NOMO-1 treated with dmso at 0.1 percent for 144 hours (cell line): ENCODE measurements at regions not wholly inside any gene's neighbourhood (a gene's known extent, or its start where the extent isn't known, plus 50 kb on each side); places are given as distances from the start of the nearest gene placed in this dataset.
A peak's percentile ranks its signal among the peaks of the same experiment; 100 is the strongest.
"Not testable (repeated sequence)": the region's sequence is repeated elsewhere in the genome, so short reads cannot be mapped to it uniquely, and the experiment has no call there.

Experiments used
- DNase-seq: peaks from one replicate; lab custom pipeline; 2025; ENCODE audit not compliant: unreplicated experiment; lab: John Stamatoyannopoulos, UW

DNA sequence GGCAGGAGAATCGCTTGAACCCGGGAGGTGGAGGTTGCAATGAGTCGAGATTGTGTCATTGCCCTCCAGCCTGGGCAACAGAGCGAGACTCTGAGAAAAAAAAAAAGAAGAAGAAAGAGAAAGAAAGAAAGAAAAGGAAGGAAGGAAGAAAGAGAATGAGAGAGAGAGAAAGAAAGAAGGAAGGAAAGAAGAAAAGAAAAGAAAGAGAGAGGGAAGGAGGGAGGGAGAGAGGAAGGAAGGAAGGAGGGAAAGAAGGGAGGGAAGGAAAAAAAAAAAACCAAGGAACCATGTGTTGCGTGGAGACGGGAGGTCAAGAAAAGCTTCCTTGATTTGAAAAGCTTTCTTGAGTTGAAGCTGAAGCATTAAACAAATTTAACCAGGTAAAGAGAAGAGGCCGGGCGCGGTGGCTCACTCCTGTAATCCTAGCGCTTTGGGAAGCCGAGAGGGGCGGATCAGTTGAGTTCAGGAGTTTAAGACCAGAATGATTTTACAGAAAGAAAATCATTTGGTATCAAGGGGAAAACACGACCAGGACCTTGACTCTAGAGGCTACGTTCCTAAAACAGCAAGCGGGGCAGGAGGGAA is 90.5 kb upstream of the PRSS16 start:
- DNase-seq, result no peak

DNA sequence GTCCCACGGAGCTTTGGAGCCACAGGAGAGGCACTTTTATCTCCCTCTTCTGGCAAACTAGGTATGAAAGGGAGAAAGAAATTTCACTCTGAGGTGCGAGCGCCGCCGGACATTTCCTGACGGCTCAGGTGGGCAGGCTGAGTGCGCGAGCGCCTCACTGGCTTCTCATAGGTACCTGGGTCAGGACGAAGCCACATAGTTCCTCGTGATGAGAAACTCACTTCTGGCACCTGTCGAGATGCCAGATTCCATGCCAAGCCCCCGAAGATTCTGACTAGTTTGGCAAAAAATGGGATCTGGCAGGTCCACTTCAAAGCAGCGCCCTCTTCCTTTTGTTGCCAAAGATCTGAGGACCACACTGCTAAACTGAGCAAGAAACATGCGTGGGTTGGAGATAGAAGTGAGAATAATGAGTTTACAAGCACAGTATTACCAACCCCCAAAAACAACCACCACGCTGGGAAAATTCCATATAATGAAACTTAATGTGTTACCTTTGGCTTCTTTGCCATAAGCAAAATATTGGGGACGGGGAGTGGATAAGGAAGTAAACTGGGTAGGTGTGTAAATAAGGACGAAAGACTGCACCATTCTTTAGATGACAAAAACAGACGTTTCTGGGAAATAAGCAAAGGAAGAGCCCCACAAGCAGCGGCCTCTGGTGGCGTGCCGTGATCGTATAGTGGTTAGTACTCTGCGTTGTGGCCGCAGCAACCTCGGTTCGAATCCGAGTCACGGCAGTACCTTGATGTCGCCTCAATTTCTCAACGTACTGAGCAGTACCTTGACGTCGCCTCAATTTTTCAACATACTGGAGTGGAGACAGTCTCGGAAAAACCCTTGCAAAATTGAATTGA is 89.8 kb upstream of the PRSS16 start:
- DNase-seq, result peak; percentile 75

DNA sequence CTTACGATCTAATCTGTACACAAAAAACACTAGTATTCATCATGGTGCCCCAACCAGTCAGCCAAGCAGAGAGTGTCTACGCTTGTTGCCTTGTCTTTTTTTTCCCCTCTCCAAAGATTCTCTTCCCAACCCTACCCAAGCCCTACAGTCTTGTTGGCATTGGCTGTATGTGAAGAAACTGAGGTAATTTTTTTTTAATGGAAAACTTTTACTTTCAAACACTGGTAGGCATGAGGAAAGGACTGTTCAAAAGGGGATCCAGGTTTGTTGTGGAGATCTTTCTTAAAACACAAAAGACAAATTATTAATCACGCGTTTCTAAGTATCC is 89.2 kb upstream of the PRSS16 start:
- no peak for DNase-seq

DNA sequence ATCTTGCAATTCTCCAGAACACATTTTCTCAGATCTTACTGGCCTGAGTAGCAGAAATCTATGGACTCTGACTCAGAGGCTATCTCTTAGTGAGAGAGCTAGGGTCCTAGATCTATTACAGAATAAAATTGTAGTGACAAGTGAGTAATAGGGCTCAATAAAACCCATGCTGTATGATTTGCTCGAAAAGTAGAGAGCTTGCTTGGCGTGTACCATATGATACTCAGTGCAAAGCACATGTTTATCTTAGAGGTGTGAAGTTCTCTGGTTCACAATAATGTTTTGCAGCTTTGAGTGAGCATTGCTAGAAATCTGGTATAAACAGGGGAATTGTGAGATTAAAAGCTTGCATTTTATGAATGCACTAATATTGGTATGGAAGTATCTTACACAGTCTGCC is 87.8 kb upstream of the PRSS16 start:
- DNase-seq, result no peak

DNA sequence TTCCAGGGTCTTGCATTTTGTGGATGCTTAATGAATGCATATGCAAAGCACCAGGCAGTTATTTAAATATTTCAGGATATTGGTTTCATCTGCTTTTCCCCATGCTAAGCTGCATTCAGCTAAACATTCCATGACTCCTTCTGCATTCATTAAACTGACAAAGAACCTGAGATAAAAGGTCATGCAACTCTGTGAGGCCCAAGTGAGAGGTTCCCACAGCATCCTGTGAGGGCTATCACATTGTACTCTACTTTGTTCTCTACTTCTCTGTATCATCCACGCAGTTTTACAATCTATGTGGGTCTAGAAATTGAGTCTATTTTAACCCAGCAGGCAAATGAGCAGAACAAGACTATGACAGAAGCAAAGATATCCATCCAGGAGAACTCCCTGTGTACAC is 86.4 kb upstream of the PRSS16 start:
- DNase-seq, result no peak

DNA sequence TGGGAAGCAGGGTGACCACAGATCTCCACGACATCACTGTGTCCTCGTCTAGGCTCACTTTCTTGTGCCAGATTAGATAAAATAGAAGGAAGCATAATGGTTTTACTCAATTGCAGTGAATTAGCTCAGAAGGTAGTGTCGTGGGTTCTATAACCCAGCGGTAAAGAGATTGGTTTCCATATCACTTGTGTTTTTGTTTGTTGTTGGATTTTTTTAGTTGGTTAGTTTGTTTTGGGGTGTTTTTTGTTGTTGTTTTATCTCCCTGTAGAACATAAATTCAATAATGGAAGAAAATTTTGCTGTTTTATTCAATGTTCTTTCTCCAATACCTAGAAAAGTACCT is 85.9 kb upstream of the PRSS16 start:
- DNase-seq, result no peak

DNA sequence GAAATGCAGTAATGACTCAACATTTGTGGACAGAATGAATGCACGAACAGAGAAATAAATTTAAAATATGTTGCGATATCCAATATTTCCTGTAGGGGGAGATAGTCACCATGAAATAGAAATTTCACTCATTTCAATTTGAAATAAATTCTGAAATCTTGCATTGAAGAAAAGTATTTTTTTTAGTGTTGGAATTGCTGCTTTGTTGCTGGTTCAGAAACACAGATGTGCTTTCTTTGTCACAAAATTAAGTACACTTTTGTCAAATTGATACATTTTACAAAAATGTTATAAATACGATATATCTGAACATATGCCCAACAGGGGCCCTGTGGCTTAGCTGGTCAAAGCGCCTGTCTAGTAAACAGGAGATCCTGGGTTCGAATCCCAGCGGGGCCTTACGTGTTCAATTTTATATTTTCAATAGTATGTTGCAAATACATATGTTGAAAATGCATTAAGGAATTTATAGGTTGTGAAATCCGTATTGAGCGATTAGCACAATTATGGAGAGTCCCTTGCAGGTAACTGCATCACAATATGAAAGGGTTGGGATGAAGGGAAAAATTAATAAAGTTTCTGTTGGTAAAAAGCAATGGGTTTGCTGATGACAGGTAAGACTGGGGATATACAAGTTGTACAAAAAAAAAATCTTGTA is 85.4 kb upstream of the PRSS16 start:
- no peak for DNase-seq

DNA sequence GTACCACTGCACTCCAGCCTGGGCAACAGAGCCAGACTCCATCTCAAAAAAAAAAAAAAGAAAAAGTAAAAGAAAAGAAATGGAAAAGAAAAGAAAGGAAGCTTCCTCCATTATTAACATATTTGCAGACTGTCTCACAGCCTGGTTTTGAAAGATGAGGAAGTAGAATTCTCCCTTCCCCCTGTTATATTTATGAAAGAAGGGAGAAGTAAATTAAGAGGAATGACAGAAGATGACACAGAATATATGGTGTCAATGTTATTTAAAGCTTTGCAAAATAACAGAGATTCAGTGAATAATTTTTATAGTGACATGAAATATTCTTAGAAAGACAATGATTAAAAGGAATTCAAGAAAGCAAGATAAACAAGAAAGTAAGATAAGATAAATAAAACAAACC is 83.7 kb upstream of the PRSS16 start:
- DNase-seq, result peak; percentile 22

DNA sequence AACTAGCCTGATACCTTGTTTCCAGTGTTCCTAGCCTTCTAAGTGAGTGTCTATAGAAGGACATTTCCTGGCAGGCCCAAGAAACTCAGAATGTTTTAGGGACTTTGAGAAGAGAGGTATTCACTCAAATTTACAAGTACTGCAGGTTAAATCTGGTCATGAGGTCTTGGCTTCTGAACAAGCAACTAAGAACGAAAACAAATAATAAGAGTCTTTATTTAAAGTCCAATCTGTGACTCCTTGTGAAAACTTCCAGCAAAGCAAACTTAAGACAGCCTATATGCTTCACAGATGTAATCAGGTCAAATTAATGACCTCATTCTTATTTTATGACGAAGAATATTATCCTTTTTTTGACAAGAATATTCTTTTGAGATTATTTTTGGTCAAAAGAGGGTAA is 79.4 kb upstream of the PRSS16 start:
- no peak for DNase-seq

DNA sequence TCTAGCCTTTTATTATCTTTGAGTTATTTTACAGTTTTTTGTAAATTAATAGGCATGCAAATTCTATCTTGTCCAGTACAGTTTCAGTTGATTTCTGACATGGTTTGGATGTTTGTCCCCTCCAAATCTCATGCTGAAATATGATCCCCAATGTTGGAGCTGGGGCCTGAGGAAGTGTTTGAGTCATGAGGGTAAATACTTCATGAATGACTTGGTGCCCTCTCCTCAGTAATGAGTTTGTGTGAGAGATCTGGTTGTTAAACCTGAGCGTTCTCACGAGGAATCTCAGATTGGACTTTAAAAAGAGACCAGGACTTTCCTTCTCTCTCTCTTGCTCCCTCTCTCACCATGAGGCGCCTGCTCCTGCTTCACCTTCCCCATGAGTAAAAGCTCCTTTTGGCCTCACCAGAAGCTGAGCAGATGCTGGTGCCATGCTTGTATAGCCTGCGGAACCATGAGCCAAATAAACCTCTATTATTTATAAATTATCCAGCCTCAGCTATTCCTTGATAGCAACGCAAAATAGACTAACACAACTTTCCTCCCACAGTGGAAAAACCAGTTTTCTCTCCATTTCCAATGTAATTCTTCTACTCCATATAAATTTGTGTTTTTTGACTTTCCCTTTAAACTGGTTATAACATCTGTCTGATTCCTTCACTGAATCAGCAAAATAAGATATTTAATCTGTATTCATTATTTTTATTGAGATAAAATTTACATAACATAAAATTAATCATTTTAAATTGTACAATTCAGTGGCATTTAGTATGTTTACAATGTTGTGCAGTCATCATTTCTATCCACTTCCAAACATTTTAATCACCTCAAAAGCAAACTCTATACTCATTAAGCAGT is 78.7 kb upstream of the PRSS16 start:
- DNase-seq, result no peak

DNA sequence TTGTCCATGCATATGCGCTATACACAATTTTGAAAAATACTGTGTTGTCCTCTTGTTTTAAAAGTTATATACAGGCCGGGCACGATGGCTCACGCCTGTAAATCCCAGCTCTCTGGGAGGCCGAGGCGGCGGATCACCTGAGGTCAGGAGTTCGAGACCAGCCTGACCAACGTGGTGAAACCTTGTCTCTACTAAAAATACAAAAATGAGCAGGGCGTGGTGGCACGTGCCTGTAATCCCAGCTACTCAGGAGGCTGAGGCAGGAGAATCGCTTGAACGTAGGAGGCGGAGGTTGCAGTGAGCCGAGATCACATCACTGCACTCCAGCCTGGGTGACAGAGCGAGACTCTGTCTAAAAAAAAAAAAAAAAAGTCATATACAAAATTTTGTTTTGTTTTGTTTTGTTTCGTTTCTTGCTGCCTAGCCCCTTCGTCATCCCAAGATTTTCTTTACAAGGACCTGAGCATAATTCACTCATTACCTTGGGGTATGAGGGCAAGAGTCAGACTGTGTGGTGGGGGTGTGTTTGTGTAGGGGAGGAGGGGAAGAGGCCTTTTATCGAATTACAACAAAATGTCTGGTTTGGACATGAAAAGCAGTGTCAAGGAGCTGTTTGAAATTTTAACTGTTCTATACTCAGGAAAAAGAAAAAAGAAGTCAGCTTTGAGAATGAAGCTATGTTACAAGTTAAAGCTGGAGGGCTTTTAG is 74.8 kb upstream of the PRSS16 start:
- not testable (repeated sequence) for DNase-seq

DNA sequence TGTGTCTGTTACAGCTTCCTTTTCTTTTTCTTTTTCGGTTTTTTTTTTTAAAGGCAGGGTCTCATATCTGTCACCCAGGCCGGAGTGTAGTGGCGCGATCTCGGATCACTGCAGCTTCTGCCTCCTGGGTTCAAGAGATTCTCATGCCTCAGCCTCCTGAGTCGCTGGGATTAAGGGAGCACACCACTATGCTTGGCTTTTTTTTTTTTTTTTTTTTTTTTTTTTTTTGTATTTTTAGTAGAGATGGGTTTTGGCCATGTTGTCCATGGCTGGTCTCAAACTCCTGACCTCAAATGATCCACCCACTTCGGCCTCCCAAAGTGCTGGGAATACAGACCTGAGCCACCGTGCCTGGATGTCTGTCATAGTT is 74.3 kb upstream of the PRSS16 start:
- DNase-seq, result not testable (repeated sequence)

DNA sequence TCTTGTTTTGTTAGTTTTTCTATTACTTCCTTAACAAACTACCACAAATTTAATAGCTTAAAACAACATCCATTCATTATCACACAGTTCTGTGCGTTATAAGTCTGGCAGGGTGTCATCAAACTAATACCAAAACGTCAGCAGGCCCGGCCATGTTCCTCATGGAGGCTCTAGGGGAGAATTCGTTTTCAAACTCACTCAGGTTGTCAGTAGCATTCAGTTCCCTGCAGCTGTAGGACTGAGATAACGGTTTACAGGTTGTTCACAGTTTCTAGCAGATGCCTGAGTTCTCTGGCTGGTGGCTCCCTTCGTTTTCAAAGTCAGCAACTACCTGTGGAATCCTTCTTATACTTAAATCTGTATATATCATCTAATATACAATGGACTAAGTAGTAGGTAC is 72.5 kb upstream of the PRSS16 start:
- DNase-seq, result no peak

DNA sequence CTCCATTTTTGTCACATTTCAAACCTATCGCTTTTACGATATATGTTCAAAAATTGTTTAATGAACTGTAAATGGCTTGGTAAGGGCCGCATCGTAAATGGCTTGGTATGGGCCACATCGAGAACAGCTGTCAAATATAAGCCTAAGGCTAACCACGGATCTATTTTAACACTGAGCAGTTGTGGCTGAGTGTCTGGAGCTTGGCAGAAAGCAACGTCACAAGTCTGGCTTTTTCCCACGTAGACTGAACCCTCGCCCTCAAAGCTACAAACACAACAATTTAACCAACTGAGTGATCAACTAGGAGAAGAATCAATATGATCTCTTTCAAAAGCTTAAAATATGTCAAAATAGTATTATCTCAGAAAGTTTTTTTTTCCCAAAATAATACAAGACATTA is 71.4 kb upstream of the PRSS16 start:
- DNase-seq, result no peak

DNA sequence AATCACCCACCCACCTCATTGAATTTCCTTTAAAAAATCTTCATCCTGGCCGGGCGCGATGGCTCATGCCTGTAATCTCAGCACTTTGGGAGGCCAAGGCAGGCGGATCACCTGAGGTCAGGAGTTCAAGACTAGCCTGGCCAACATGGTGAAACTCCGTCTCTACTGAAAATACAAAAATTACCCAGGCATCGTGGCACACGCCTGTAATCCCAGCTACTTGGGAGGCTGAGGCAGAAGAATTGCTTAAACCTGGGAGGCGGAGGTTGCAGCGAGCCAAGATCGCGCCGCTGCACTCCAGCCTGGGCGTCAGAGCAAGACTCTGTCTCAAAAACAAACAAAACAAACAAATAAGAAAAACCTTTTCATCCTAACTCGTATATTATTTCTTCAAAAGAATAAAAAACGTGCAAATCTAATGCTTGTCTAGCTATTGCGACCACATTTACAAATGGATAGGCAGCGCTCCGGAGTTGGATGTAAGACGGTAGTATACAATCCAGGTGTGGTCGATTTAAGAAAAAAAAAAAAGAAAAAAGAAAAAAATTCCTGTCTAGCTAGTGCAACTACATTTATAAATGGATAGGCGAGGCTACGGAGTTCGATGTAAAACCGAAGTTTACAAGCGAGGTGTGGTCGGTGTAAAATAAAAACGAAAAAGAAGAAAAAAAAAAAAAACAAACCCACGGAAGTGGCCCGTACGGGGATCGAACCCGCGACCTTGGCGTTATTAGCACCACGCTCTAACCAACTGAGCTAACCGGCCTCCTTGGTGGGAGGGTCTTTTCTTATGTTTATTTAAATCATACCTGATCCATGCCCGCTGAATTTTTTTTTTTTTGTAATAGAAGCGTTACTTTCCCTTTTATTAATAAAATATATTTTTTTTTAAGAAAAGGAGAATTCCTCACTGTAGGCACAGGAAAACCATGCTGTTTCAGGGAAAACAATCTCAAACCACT is 70.7 kb upstream of the PRSS16 start:
- no peak for DNase-seq

DNA sequence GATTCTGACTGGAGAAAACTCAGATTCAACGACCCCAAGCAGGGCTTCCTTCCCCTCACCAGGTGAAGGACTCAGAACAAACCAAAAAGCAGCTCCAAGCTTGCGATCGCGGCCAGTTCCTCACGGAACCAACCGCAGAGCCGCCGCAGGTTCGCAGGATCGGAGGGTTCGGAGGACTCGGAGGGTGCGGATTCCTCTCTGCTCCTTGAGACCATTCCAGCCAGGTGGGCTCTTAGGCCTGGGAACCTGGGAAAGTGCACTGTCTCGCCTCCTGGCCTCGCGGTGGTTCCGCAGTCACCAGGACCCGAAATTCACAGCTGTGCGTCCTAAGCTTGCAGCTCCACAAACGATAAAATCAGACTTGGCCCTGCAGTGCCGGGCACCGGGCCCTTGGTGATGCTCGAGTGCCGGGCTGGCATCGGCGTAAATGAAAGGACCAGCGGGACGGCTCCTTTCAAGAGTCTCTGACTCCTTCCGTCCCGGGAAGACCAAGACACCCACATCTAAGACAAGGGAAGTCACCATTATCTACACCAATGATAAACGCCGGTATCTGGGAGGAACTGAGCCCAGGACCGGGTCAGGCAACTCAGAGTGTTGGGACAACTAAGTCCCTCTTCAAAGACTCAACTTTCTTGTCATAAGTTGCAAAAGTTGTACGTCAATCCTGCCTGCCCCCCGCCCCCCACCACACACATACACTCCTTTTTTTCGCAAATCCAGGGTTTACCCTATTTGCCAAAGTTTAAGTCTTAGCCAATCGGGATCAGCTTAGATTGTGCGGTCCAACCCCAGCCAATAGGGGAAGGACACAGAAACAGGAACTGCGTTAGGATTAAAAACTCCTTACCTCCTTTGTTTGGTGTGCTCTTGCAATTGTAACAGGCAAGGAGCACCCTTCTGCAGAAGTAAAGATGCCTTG is 69.8 kb upstream of the PRSS16 start:
- DNase-seq, result peak; percentile 79

DNA sequence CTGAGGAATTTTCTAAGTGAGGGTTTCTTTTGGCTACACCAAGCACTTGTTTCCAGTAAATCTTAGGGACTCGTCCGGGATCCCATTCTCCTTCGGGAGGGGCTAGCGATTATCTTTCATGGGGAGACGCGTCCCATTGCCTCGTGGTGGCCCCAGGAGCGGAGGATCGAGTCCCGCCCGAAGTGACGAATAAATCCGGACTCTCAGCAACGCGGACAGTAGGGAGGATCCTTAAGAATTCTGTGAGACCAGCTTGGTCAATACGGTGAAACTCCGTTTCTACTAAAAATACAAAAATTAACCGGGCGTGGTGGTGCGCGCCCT is 69.1 kb upstream of the PRSS16 start:
- DNase-seq, result no peak

DNA sequence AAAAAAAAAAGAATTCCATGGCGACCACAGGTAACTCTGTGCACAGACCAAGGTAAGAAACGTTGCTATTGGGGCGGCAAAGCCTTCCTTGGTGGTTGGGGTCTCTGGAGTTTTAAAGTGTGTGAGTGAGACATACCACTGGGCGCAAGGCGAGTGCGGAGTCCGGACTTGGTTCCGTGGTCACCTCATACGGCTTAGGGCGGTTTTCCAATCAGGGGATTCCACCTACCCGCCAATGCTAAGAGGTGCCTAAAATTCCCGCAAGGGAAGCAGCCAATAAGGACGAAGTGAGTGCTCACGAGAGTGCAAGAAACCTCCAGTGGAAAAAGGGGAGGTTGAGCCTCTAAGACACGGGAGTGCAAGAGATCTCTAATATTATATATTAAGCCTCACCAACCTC is 68.6 kb upstream of the PRSS16 start:
- no peak for DNase-seq
